ENCODE measurements at regions not wholly inside any gene's neighbourhood (a gene's known extent, or its start where the extent isn't known, plus 50 kb on each side); places are given as distances from the start of the nearest gene placed in this dataset.

DNA sequence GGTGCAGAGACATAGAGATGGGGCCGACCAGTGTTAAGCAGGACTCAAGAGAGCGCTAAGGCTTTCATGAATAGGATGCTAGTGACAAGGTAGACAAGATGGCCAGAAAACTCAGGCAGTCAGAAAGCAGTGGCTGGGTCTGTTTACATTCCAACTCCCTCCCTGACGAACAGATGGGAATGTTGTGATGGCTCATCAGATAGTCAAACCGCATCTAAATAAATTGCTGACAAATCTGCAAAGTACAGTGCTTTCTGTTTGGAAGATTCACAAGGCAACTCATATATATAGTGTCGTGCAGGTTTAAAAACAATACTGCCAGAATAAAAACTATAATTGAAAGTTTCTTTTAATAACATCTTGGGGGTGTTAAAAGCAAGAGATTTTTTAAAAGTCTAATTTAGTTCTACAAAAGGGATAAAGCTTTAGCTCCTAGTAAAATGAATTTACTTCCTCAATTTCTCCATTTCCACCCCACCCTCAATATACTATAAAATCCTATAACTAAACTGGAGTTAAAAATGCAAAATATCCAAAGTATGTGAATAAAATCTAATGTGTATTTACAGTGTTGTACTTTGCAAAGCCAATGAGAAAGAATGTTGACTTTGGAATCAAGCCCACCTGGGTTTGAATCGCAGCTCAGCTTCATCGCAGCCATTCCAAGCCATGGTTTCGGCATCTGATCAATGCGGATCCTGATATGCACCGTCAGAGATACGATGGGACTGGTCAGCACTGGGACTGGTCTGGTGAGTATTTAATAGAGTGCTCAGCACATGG is 247.3 kb upstream of the PDE10A start:
- no peak for DNase-seq (ENCODE audit: extremely low spot score)
- ChIA-PET CTCF (no interaction called here), POLR2A (no interaction called here)
- TF ChIP-seq NFRKB (IDR thresholded peaks at IDR 0.05) (no peak), TARDBP (IDR thresholded peaks at IDR 0.05) (no peak), SP1 (IDR thresholded peaks at IDR 0.05) (no peak), BHLHE40 (IDR thresholded peaks at IDR 0.05; ENCODE audit: borderline replicate concordance) (no peak), FOXM1 (IDR thresholded peaks at IDR 0.05; ENCODE audit: borderline replicate concordance) (no peak), ARNT (IDR thresholded peaks at IDR 0.05) (no peak)

GRCh38 chr6:165906736-165907135 is 243.7 kb upstream of the PDE10A start:
- CTCF ChIA-PET, result no interaction called here
- POLR2A ChIA-PET, result no interaction called here
- TF ChIP-seq FOXK2 (IDR thresholded peaks at IDR 0.05) (no peak), FOXA1 (IDR thresholded peaks at IDR 0.05) (no peak), TARDBP (IDR thresholded peaks at IDR 0.05) (no peak), ELF4 (IDR thresholded peaks at IDR 0.05) (no peak), SUZ12 (IDR thresholded peaks at IDR 0.05) (no peak), L3MBTL2 (conservative IDR thresholded peaks at IDR 0.05) (no peak), HDGF (IDR thresholded peaks at IDR 0.05; ENCODE audit: borderline replicate concordance) (no peak), CTBP1 (IDR thresholded peaks at IDR 0.05; ENCODE audit: borderline replicate concordance) (no peak), FOXM1 (IDR thresholded peaks at IDR 0.05; ENCODE audit: borderline replicate concordance) (no peak), LEF1 (IDR thresholded peaks at IDR 0.05; ENCODE audit: borderline replicate concordance) (no peak), ZNF384 (IDR thresholded peaks at IDR 0.05) (no peak), BHLHE40 (IDR thresholded peaks at IDR 0.05; ENCODE audit: borderline replicate concordance) (no peak), SP1 (IDR thresholded peaks at IDR 0.05) (no peak), NFRKB (IDR thresholded peaks at IDR 0.05) (no peak), ARNT (IDR thresholded peaks at IDR 0.05) (no peak)
- TF ChIP-seq, protein P1, sequence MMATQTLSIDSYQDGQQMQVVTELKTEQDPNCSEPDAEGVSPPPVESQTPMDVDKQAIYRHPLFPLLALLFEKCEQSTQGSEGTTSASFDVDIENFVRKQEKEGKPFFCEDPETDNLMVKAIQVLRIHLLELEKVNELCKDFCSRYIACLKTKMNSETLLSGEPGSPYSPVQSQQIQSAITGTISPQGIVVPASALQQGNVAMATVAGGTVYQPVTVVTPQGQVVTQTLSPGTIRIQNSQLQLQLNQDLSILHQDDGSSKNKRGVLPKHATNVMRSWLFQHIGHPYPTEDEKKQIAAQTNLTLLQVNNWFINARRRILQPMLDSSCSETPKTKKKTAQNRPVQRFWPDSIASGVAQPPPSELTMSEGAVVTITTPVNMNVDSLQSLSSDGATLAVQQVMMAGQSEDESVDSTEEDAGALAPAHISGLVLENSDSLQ (IDR thresholded peaks at IDR 0.05), result no peak
- no peak for DNase-seq (ENCODE audit: extremely low spot score)

DNA sequence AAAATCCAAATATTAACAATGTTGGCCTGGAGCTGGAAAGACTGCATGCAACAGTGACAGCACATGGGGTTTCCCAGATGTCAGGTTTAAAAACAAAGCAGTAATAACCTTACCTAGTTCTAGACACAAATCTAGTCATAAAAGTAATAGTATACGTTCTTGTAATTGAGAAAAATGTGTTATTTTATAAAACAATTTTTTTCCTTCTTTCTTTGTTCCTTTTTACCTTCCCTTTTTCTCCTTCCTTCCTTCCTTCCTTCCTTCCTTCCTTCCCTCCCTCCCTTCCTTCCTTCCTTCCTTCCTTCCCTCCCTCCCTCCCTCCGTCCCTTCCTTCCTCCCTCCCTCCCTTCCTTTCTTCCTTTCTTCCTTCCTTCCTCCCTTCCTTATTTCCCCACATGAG is 242.7 kb upstream of the PDE10A start:
- no peak for DNase-seq (ENCODE audit: extremely low spot score)
- CTCF ChIA-PET, result no interaction called here
- TF ChIP-seq, protein P1 (IDR thresholded peaks at IDR 0.05), result no peak
- TF ChIP-seq CTBP1 (IDR thresholded peaks at IDR 0.05; ENCODE audit: borderline replicate concordance), result no peak
- TF ChIP-seq NFRKB (IDR thresholded peaks at IDR 0.05), result no peak
- TF ChIP-seq ZNF384 (IDR thresholded peaks at IDR 0.05), result no peak
- TF ChIP-seq FOXM1 (IDR thresholded peaks at IDR 0.05; ENCODE audit: borderline replicate concordance), result no peak
- no peak for TF ChIP-seq ARNT (IDR thresholded peaks at IDR 0.05)
- TF ChIP-seq FOXA1 (IDR thresholded peaks at IDR 0.05), result no peak
- no peak for TF ChIP-seq TARDBP (IDR thresholded peaks at IDR 0.05)
- no peak for TF ChIP-seq HDGF (IDR thresholded peaks at IDR 0.05; ENCODE audit: borderline replicate concordance)
- TF ChIP-seq LEF1 (IDR thresholded peaks at IDR 0.05; ENCODE audit: borderline replicate concordance), result no peak
- TF ChIP-seq FOXK2 (IDR thresholded peaks at IDR 0.05), result no peak
- no peak for TF ChIP-seq BHLHE40 (IDR thresholded peaks at IDR 0.05; ENCODE audit: borderline replicate concordance)
- no peak for TF ChIP-seq SUZ12 (IDR thresholded peaks at IDR 0.05)
- TF ChIP-seq L3MBTL2 (conservative IDR thresholded peaks at IDR 0.05), result no peak
- no peak for TF ChIP-seq SP1 (IDR thresholded peaks at IDR 0.05)
- TF ChIP-seq ELF4 (IDR thresholded peaks at IDR 0.05), result no peak
- POLR2A ChIA-PET, result no interaction called here

DNA sequence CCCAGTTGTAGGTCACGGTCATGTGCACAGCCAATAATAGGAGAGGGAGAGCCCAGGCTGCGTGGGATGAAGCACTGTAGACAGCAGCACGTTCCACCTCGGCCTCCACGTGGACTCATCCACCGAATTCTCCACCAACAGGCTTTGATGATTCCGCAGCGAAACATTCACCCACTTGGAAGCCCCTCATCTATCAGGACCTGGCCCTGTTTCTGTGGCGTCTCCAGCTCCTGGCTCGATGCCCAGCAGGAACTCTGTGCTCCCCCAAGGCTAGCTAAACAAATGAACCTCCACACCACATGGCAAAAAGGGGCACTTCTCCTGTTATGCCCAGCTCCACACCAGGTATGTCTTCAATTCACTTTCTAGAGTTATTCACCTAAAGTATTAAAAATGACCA is 237.9 kb upstream of the PDE10A start:
- TF ChIP-seq FOXA1 (IDR thresholded peaks at IDR 0.05) (no peak), SUZ12 (IDR thresholded peaks at IDR 0.05) (no peak), FOXM1 (IDR thresholded peaks at IDR 0.05; ENCODE audit: borderline replicate concordance) (no peak), SP1 (IDR thresholded peaks at IDR 0.05) (no peak), NFRKB (IDR thresholded peaks at IDR 0.05) (no peak), LEF1 (IDR thresholded peaks at IDR 0.05; ENCODE audit: borderline replicate concordance) (no peak)
- TF ChIP-seq, protein P1 (IDR thresholded peaks at IDR 0.05), result no peak
- CTCF ChIA-PET, result no interaction called here
- DNase-seq (ENCODE audit: extremely low spot score), result no peak
- POLR2A ChIA-PET, result no interaction called here

GRCh38 chr6:165899611-165900010 is 236.6 kb upstream of the PDE10A start:
- ChIA-PET CTCF (no interaction called here), POLR2A (no interaction called here)
- no peak for DNase-seq (ENCODE audit: extremely low spot score)
- TF ChIP-seq BHLHE40 (IDR thresholded peaks at IDR 0.05; ENCODE audit: borderline replicate concordance), result no peak

DNA sequence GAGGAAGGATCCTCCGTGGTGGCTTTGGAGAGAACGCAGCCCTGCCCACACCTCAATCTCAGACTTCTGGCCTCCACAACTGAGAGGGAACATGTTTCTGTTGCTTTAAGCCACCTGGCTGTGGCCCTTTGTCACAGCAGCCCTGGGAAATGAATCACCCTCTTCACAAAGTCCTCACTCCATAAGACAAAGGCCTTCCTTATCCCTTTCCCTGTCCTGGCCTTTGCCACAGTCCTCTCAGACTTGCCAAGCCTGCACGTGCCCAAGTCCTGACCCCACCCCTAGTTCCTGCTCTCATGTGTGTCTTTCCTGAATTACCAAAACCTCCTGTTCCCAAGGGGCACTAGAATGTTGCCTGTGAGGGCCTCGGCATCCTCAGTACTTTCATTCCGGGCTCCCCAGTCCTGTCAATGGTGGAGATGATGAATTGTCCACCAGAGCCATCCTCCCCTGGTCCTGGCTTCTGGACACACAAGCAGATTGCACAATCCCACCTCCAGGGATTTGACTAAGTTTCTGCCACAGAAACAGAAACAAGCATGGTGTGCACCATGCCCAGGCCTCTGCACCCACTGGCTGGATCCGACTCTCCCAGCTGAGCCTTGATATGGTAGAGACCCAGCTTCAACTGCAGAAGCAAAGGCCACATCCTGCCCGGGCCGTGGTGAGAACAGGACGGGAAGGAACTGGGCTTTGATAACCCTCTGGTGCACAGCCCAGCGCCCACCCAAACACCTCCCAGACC is 232.6 kb upstream of the PDE10A start:
- TF ChIP-seq FOXA1 (IDR thresholded peaks at IDR 0.05) (no peak), ELF4 (IDR thresholded peaks at IDR 0.05) (no peak), ZNF384 (IDR thresholded peaks at IDR 0.05) (no peak), L3MBTL2 (conservative IDR thresholded peaks at IDR 0.05) (no peak), FOXK2 (IDR thresholded peaks at IDR 0.05) (no peak), ARNT (IDR thresholded peaks at IDR 0.05) (no peak), HDGF (IDR thresholded peaks at IDR 0.05; ENCODE audit: borderline replicate concordance) (no peak), LEF1 (IDR thresholded peaks at IDR 0.05; ENCODE audit: borderline replicate concordance) (no peak), TARDBP (IDR thresholded peaks at IDR 0.05) (no peak), SP1 (IDR thresholded peaks at IDR 0.05) (no peak)
- TF ChIP-seq, protein P1 (IDR thresholded peaks at IDR 0.05), result no peak
- POLR2A ChIA-PET, result no interaction called here
- DNase-seq (ENCODE audit: extremely low spot score), result no peak
- CTCF ChIA-PET, result interaction anchor here (1.0 kb wide), 1 partner anchor 200 kb away, joined by 3 read pairs; no protein-coding TSS in a partner anchor

Measured in HEK293T (cell line).